Tibial nerve (tissue), 3 donors: ENCODE measurements at regions not wholly inside any gene's neighbourhood (a gene's known extent, or its start where the extent isn't known, plus 50 kb on each side); places are given as distances from the start of the nearest gene placed in this dataset.

ENCODE experiments used
- POLR2A ChIP-seq, 2 donors: fragments of 450-650 bp; IDR thresholded peaks; one replicate each; pipeline ENCODE4 v1.6.1; 2017; ENCODE audit warnings: antibody characterized with exemption in 2 of 2, mild to moderate bottlenecking in 2 of 2, moderate library complexity in 2 of 2
- TF ChIP-seq, protein P1 (sequence below), 5 experiments: fragments of 200-600 bp in 3 of 5; fragments of 450-650 bp in 2 of 5; sonication (generic) in 3 of 5; IDR thresholded peaks; one replicate each; pipeline ENCODE4 v1.5.1; 2016 to 2019; ENCODE audit warnings: antibody characterized with exemption in 5 of 5, mild to moderate bottlenecking in 3 of 5, moderate library complexity in 2 of 5

DNA sequence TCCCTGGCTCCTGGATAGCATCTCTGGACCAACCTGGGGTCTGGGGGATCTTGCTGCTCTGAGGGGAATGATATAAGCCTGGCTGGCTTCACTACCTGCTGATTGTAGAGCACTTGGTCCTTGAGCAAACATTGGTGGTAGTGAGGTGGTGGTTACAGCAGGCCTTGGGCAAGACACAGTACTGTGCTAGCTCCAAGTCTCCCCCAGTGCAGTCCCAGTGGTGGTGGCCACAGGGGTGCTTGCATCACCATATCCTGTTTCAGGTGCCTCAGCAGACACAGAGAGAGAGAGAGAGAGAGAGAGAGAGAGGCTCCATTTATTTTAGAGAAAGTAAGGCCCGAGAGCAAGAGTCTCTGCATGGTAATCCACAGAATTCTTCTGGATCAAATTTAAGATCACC, 186.3 kb downstream of the MYRFL start:
- TF ChIP-seq, protein P1, sequence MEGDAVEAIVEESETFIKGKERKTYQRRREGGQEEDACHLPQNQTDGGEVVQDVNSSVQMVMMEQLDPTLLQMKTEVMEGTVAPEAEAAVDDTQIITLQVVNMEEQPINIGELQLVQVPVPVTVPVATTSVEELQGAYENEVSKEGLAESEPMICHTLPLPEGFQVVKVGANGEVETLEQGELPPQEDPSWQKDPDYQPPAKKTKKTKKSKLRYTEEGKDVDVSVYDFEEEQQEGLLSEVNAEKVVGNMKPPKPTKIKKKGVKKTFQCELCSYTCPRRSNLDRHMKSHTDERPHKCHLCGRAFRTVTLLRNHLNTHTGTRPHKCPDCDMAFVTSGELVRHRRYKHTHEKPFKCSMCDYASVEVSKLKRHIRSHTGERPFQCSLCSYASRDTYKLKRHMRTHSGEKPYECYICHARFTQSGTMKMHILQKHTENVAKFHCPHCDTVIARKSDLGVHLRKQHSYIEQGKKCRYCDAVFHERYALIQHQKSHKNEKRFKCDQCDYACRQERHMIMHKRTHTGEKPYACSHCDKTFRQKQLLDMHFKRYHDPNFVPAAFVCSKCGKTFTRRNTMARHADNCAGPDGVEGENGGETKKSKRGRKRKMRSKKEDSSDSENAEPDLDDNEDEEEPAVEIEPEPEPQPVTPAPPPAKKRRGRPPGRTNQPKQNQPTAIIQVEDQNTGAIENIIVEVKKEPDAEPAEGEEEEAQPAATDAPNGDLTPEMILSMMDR (IDR thresholded peaks at IDR 0.05), result no peak
- TF ChIP-seq POLR2A (IDR thresholded peaks at IDR 0.05), result no peak
